HG02798 (cell line): ENCODE measurements at regions not wholly inside any gene's neighbourhood (a gene's known extent, or its start where the extent isn't known, plus 50 kb on each side); places are given as distances from the start of the nearest gene placed in this dataset.
"Not testable (repeated sequence)": the region's sequence is repeated elsewhere in the genome, so short reads cannot be mapped to it uniquely, and the experiment has no call there.

Source experiments
- ATAC-seq: cut with Tn5 transposase; IDR thresholded peaks from one replicate; pipeline ENCODE4 v1.9.1; 2021; ENCODE audit warnings: mild to moderate bottlenecking; ENCODE audit not compliant: unreplicated experiment, poor library complexity

DNA sequence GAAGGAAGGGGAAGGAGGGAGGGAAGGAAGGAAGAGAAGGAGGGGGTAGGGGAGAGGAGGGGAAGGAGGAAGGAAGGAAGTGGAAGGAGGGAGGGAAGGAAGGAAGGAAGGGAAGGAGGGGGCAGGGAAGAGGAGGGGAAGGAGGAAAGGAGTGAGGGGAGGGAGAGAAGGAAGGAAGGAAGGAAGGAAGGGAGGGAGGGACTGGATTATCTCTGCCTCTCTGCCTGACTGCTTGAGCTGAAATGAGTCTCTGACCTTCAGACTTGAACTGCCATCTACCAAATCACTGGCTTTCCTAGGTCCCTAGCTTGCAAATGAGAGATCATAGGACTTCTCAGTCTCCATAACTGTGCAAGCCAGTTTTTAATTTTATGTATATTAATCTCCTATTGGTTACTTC is 436.8 kb downstream of the PREX1 start:
- ATAC-seq, result no peak

DNA sequence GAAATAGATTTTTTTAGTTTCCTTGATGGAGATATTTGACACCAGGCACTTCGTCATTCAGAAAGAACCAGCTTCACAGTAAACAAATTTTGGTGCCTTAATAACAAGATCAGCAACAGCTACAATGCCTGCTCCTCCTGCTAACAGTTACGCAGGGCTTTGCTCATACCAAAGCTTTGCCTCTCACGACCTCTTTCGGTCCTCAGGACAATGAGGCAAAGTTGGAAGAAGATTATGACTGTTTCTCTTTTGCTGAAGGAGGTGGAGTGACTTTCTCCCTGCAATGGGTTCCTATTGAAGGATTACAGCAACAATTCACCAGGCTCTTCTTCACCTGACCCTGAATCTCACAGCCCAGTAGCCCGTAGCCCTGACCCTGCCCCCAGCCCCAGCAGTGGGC is 440.1 kb downstream of the PREX1 start:
- no peak for ATAC-seq

DNA sequence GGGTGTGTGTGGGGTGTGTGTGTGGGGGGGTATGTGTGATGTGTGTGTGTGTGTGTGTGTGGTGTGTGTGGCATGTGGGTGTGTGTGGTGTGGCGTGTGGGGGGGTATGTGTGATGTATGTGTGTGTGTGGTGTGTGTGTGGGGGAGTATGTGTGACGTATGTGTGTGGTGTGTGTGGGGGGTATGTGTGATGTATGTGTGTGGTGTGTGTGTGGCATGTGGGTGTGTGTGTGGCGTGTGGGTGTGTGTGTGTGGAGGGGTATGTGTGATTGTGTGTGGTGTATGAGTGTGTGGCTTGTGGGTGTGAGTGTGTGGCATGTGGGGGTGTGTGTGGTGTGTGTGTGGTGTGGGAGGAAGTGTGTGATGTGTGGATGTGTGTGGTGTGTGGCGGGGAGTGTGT is 442.3 kb downstream of the PREX1 start:
- no peak for ATAC-seq

DNA sequence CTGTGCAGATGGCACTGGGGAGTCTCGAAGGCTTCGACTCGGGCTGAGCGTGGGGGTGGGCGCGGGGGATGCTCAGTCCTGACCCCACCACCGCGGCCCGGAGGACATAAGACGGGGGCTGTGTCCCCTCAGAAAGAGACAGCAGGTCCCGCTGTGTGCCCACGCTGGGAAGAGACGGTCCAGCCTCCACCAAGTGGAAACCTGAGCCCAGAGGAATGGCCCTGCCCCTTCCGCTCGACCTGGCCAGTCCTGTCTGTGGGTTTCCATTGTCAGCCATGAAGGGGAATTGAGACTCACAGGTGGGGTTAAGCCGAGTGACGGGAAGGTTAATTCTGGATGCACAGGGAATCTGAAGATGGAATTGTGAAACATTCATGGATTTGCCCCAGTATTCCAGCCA is 442.7 kb downstream of the PREX1 start:
- no peak for ATAC-seq

DNA sequence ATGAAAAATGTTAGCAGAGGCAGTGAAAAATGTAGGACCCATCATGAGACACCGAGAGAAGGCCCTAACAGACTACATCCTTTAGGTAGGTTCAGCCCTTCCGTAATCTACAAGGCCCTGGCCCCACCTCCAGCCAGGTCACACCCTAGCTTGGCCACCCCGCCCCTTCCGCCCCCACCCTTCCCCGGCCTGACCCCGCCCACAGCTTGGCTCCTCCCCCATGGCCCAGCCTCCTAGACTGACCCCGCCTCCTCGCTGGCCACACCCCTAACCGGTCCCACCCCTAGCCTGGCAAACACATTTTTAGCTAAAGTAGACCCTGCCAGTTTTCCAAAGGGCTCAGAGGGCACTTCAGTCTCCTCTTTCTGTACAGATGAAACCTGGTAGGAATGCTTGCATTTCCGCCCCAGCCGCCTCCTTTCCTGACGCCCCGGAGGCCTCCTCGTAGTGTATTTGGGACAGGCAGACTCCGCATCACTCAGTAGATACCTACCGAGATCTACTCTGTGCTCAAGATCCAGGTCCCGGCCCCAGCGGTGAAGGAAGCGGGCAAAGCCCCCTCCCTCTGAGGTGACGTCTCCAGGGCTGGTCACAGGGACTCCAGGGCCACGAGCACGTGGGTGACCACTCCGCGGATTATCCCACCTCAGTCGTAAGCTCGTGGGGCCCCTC is 443.5 kb downstream of the PREX1 start:
- no peak for ATAC-seq

DNA sequence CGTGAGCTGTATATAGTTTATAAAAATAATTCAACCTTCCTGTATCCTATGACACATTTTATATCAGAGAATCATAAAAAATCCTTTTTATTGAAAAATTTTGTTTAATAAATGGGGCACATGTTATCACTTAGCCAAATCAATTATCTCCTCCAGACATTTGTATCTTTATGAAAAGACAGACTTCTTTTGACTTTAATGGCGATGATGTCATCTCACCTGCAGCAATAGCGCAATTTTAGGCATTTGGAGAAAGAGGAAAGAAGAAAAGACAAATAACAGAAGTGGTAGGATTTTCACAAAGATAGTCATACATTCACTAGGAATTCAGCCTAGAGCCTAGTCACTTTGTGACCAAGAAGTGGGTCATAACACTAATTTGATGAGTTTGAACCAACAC is 444.5 kb downstream of the PREX1 start:
- ATAC-seq, result no peak

DNA sequence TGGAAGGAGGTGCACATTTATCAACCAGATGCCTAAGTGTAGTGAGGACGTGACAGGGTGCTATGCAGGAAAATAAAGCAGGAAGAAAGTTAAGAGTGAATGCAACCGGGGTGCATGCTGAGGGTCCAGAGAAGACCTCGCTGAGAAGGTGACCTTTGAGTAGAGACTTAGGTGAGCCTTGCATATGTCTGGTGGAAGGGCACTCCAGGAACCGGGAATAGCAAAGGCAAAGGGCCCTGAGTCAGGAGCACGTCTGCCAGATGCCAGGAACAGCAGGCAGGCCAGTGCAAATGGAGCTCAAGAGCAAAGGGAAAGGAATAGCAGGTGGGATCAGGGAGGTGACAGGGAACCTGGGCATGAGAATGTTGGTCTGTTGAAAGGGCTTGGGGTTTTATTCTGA is 445.5 kb downstream of the PREX1 start:
- no peak for ATAC-seq

DNA sequence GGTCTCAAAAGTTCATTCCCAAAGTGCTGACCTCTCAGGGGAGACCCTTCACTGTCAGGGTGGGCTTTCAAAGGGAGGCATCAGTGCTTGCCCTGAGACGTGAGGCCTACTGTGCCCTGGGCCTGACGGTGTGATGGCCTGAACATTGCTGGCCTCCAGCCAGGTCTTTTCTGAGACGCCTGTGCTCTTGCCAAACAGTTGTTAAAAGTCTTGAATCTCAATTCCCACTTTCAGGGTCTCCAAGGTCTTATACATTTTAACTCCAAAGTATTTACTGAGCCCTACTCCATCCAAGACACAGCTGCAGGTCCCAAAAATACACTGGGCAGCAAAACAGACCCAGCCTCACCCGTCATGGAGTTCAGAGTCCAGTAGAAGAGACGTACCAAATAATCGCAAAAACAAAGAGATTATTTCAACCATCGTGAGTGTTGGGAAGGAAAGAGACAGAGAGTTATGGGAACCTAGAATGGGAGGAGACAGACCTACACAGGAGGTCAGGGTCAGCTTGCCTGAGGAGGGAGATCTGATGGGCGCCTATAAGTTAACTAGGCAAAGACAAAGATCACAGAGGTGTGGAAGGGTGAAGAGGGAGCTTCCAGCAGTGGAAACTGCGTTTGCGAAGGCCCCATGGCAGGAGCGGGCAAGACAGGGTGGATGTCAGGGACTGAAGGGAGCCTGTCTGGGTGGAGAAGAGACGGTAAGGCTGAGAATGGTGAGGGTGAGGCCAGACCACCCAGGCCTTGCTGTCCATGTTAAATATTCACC is 446.3 kb downstream of the PREX1 start:
- ATAC-seq, result no peak

DNA sequence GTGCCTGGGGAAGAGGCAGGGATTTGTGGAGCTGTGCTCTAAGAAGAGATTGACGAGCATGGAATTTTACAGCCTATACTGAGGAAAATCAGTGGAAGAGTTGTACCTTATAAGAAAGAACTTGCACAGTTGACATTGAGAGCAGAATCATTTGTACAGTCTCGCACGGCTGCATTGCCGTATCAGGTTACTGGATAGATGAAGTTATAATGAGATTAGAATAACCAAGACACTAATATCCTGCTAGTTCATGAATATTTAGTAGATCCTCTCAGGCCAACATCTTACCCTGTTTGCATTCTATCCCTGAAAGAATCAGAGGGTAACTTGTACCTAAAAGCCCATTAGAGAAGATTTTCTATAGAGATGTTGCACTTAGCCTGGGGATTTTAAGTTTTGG is 447.1 kb downstream of the PREX1 start:
- ATAC-seq, result no peak

DNA sequence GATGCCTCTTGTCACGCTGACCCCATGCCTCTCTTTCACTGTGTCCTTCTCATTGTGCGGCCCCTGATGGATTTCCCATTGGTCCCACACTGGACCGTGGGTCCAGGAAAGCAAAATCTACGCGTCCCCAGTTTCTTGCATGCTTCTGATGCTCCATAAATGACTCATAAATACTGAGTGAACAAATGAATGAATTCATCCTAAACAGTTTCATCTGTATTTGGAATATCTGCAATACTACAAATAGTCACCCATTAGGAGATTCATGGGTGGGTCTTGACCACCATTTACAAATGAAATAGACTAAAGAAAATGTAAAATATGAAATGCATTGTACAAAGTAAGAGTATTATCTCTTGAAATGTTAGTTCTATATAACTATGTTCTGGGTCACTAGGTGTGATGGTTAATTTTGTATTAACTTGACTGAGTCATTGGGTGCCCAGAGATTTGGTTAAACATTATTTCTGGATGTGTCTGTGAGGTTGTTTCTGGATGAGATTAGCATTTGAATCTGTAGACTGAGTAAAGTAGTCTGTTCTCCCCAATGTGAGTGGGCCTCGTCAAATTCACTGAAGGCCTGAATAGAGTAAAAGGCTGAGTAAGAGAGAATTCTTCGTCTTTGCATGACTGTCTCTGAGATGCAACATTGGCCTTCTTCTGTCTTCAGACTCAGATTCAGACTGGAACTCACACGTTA is 448.7 kb downstream of the PREX1 start:
- no peak for ATAC-seq

DNA sequence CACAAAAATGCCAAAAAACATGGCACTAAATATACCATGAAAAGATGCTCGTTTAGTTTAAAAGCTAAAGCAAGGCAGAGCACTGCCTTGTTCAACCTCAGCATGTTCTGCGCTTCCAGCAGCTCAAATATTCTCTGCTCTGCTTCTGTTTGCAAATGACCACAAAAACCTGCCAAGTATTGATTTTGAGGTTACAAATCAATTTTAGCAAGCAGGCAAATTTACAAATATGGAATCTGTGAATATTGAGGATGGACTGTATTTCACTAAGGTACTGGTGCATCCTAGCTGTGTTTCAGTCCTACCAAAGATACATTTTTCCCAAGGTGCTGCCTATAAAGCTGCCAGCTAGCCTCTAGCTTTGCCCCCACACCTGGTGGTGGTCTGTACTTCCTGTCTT is 449.9 kb downstream of the PREX1 start:
- no peak for ATAC-seq

DNA sequence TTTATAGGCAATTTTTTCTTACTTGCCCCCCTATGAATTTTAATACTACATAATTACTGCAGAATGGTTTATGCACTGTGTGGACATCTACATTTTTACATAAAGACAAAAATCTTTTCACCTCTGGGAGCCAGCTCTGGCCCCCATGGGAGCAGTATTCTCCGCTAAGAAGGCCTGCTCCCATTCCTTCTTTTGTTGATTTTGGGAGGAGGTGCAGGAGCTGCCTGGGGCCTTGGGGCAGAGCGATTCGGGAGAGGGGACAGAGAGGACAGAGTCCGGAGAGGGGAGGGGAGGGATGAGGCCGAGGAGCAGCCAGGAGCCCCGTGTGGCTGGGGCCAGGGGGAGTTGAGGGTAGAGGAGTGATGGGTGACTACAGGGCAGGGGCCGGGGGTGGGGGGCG is 452.0 kb downstream of the PREX1 start:
- no peak for ATAC-seq

DNA sequence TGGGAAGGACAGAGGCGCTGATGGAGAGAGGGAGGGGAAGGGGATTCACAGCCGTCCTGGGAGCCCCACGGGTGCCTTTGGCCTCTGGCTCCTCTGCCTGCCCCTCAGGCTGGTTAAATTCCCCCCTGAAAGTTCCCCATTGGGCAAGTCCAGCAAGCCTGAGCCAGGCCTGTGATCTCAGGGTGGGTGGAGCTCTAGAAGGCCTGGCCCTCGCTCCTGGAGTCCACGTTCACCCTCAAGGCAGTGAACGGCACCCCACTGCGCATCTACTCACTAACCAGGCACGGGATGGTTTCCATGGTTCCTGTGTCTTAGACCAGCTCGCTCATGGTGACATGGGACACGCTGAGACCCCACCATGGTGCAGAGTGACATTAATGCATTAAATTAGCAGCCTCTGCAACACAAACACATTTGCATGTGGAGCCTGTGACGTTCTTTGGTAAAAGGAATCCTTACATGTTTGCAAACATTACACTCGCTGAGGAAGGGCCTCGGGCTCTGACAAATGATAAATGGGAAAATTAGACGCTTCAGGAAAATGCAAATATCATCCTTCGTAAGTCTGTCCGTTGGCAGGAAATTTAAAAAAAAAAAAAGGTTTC is 452.7 kb downstream of the PREX1 start:
- no peak for ATAC-seq

DNA sequence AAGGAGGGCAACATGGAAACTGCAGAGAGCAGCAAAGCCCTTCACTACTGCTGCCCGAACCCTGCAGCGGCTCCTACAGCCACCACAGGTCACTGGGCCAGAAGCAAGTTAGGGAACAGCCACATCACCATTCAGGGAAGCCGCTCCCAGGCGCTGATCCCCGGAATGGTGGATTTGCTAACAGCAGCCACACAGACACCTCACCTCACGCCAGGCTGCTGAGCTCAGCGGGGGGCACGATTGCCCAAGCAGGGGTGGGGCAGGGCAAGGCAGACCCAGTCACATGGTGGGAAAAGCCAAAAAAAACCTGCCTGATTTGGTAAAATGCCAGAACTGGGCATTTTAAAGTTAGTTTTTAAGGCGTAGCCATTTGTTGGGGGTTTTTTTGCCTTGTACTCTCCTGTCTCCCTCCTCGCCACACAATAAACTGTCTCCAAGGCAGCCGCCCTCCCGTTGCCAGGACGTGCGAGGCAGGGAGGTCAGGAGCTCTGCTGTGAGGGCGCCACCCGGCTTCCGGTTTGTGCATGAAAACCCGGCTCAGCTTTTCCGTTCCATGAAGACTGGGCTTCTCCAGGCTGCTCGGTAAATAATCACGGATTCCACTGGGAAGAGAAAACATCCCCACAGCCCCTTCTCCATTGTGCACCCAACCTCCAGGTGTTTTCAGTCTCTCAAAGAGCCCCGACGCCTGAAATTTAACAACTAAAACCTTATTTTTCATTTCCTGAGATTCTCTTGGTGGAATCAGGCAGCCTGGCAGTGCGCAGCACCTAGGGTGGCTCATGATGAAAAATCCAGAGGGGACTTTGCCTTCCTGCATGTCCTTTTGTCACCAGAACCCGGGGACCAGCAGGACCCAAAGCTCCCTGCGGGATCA is 453.5 kb downstream of the PREX1 start:
- not testable (repeated sequence) for ATAC-seq

DNA sequence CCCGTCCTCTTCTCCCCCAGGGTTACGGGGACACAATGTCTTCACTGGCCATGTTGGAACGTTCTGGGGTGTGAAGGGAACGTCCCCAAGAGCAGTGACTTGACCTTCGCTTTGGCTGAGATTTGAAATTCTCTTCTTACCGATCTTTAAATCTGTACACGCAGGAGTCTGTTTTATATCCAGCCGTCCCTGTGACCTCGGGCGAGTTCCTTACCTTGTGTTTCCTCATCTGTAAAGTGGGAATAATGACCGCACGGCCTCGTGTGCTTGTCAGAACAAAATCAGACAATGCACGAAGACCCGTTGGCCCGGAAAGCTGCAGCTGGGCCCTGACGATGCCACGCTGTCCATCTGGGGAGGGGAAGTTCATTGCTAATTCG is 454.3 kb downstream of the PREX1 start:
- ATAC-seq, result no peak

DNA sequence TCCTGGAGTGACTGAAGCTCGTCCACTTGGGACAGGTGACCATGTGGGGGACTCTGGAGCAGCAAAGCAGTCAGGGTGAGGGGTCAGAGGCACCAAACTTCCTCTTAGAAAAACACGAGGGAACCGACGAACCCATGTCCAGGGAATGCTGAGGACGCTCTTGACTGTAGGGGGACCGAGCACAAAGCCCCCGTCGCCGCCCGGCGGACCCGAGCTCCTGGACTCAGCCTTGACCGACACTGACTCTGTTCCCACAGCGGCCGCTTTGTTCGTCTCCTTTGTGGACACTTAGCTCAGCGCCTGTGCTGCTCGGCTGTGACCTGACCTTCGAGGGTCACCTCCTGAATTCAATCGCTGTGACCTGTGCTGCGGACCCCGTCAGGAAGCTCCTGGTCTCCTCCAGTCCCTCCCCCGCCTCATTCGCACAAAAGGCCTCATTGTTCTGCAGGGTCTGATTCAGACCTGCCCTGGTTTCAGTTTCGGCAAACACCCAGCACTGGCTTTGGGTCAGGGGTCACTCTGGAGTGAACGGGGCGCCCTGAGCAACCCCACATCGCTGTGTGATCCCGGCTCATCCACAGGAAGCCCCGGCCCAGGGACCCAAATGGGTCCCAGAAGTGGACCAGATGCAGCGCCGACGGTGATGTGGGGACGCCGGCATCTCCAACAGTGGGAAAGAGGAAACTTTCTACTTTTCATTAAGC is 454.8 kb downstream of the PREX1 start:
- not testable (repeated sequence) for ATAC-seq

DNA sequence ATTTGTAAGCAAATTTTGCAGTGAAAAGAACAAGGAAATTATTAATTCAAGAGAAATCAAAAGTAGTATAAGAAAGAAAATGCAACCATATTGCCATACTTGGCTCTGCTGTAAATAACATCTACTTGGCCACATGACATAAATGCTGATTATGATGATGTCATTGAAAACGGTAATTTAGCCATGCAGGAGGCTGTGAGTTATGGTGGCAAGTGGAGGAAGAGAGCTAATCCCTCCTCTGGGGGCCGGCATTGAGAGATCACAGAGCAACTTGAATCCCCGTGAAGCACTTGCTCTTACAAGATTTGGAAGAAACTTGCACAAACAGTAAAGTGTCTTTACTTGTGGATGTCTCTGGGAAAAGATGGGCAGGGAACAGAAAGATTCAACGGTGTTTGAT is 456.6 kb downstream of the PREX1 start:
- no peak for ATAC-seq

DNA sequence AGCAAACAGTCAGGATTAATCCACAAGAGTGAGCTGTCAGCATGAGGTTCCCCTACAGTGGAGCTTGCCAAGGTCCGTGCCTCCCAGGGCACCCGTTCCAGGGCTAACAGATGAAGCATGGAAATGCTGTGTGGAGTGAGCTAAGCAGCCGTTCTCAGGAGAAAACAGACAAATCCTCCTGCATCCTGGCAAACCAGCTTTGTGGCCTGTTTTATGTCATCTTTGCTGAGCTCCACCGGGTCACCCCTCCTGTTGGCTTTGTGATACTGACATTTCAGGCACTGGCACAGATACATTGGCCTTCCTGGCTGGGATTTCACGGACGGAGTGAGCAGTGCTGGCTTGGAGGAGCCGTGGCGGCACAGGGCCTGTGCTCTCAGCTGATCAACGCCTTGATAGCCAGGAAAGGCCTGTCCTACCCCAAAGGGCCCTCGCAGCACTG is 459.2 kb downstream of the PREX1 start:
- not testable (repeated sequence) for ATAC-seq

DNA sequence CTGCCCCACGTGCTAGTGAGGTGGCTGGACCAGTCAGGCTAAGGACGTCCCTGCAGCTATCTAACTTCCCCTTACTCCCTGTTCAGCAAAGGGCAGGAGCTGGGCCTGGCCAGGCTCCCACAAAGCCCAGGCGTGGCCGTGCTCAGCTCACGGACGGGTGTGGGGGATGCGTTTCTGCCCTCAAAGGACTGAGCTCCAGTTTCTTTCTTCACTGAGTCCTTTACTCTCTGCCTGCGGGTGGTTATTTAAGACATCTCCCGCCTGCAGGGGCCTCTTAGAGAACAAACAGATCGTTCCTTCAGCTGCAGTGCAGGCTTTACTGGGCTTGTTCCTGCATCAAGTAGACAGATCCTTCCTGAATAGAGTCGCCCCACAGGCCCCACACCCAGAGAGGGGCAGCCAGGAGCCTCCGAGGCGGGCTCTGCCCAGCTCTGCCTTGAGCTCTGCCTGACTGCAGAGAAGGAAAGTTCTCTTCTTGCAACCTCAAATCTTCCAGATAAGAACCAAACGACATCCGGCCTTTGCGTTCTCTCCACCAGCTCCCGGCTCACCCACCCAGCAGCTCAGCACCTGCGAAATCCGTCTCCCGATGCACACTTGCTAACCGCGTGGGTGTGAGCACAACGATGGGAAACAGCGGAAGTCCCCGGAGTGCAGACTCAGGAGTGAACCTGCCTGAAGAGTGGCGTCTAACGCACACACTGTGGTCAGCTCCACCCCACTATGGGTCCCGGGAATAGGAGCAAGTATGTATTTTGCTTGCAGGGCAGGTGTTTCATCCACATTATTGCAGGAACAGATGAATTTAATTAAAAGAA is 460.0 kb downstream of the PREX1 start:
- ATAC-seq, result not testable (repeated sequence)
